GM23338 (cell line): ENCODE measurements at regions not wholly inside any gene's neighbourhood (a gene's known extent, or its start where the extent isn't known, plus 50 kb on each side); places are given as distances from the start of the nearest gene placed in this dataset.

Experiments
- ATAC-seq: fragments of 200-7000 bp; cut with Tn5 transposase; 3 replicates; pipeline ENCODE4 v1.9.1; 2020
- DNase-seq: peaks from one replicate; pipeline ENCODE4 v3.0.0-alpha.2; 2015; ENCODE audit warnings: low spot score
- H2AFZ ChIP-seq: fragments of 200-600 bp; sonication (generic); 2 replicates; pipeline ENCODE4 v1.8.0; 2016; ENCODE audit warnings: antibody characterized with exemption, mild to moderate bottlenecking, moderate library complexity
- H3F3A ChIP-seq: fragments of 200-600 bp; sonication (generic); replicated peaks from 2 replicates; pipeline ENCODE4 v1.8.0; 2017; ENCODE audit warnings: antibody characterized with exemption, mixed run types, low read depth
- H3K27ac ChIP-seq: fragments of 200-600 bp; sonication (generic); 2 replicates; pipeline ENCODE4 v1.6.1; 2016; ENCODE audit warnings: low read depth
- H3K27me3 ChIP-seq: fragments of 200-600 bp; sonication (generic); 2 replicates; pipeline ENCODE4 v1.8.0; 2016; ENCODE audit warnings: mild to moderate bottlenecking, mixed run types, moderate library complexity; ENCODE audit not compliant: insufficient read depth
- H3K36me3 ChIP-seq: fragments of 200-600 bp; sonication (generic); 2 replicates; pipeline ENCODE4 v1.8.0; 2016; ENCODE audit warnings: mild to moderate bottlenecking; ENCODE audit not compliant: insufficient read depth
- H3K4me1 ChIP-seq: fragments of 200-600 bp; sonication (generic); 2 replicates; pipeline ENCODE4 v1.8.0; 2016; ENCODE audit warnings: mild to moderate bottlenecking, moderate library complexity; ENCODE audit not compliant: insufficient read depth
- H3K4me2 ChIP-seq: fragments of 200-600 bp; sonication (generic); 2 replicates; pipeline ENCODE4 v1.7.1; 2017; ENCODE audit warnings: mixed run types
- H3K4me3 ChIP-seq: fragments of 200-600 bp; sonication (generic); 2 replicates; pipeline ENCODE4 v1.6.1; 2016; ENCODE audit warnings: mixed run types
- H3K79me2 ChIP-seq: fragments of 200-600 bp; sonication (generic); replicated peaks from 2 replicates; pipeline ENCODE4 v1.8.0; 2017; ENCODE audit warnings: mild to moderate bottlenecking; ENCODE audit not compliant: insufficient read depth
- H3K9me2 ChIP-seq: fragments of 200-600 bp; sonication (generic); 2 replicates; pipeline ENCODE4 v1.8.0; 2017; ENCODE audit not compliant: insufficient read depth
- H4K20me1 ChIP-seq: fragments of 200-600 bp; sonication (generic); replicated peaks from 2 replicates; pipeline ENCODE4 v1.8.0; 2017; ENCODE audit warnings: mild to moderate bottlenecking; ENCODE audit not compliant: insufficient read depth
- H3K27ac Mint-ChIP-seq: 2 replicates; pipeline ENCODE4 v1.8.0; 2020; ENCODE audit warnings: inconsistent platforms, mild to moderate bottlenecking, moderate library complexity, mixed read lengths
- H3K27me3 Mint-ChIP-seq: 3 replicates; pipeline ENCODE4 v1.8.0; 2022; ENCODE audit warnings: low read depth, mild to moderate bottlenecking, moderate library complexity, mixed read lengths, inconsistent platforms; ENCODE audit not compliant: insufficient read depth, poor library complexity
- H3K36me3 Mint-ChIP-seq: 3 replicates; pipeline ENCODE4 v1.8.0; 2021; ENCODE audit warnings: low read depth, mild to moderate bottlenecking, inconsistent platforms, moderate library complexity, mixed read lengths
- H3K4me1 Mint-ChIP-seq: 3 replicates; pipeline ENCODE4 v1.8.0; 2020; ENCODE audit warnings: mild to moderate bottlenecking, inconsistent platforms, mixed read lengths
- H3K4me3 Mint-ChIP-seq: 3 replicates; pipeline ENCODE4 v1.8.0; 2021; ENCODE audit warnings: moderate library complexity, mild to moderate bottlenecking, inconsistent platforms, mixed read lengths
- H3K9me3 Mint-ChIP-seq: 3 replicates; pipeline ENCODE4 v1.8.0; 2020; ENCODE audit warnings: moderate library complexity, mild to moderate bottlenecking, inconsistent platforms, mixed read lengths
- CREB1 ChIP-seq: fragments of 250-450 bp; sonication (Bioruptor Pico); IDR thresholded peaks from 2 replicates; pipeline ENCODE4 v1.5.0; 2020; ENCODE audit warnings: low read depth, mild to moderate bottlenecking, moderate library complexity
- EZH2 ChIP-seq: fragments of 200-600 bp; sonication (generic); IDR thresholded peaks from one replicate; pipeline ENCODE4 v1.8.0; 2017; ENCODE audit warnings: antibody characterized with exemption, mild to moderate bottlenecking, low read depth; ENCODE audit not compliant: unreplicated experiment
- EZH2phosphoT487 ChIP-seq: fragments of 200-600 bp; sonication (generic); IDR thresholded peaks from one replicate; pipeline ENCODE4 v1.8.1; 2018; ENCODE audit warnings: antibody characterized with exemption; ENCODE audit not compliant: unreplicated experiment
- JUNB ChIP-seq: IDR thresholded peaks from one replicate; pipeline ENCODE4 v1.6.1; 2016; ENCODE audit warnings: antibody characterized with exemption; ENCODE audit not compliant: unreplicated experiment
- NANOG ChIP-seq: IDR thresholded peaks from 2 replicates; pipeline ENCODE4 v1.6.1; 2016; ENCODE audit warnings: antibody characterized with exemption, borderline replicate concordance
- POLR2AphosphoS5 ChIP-seq: IDR thresholded peaks from 2 replicates; pipeline ENCODE4 v1.6.1; 2016; ENCODE audit warnings: antibody characterized with exemption, low read depth
- STAT1 ChIP-seq: IDR thresholded peaks from one replicate; pipeline ENCODE4 v1.6.1; 2016; ENCODE audit warnings: antibody characterized with exemption; ENCODE audit not compliant: unreplicated experiment
- ZNF114 ChIP-seq: fragments of 250-450 bp; sonication (Bioruptor Pico); IDR thresholded peaks from 2 replicates; pipeline ENCODE4 v1.5.0; 2020; ENCODE audit warnings: mild to moderate bottlenecking, moderate library complexity
- ZNF331 ChIP-seq: fragments of 250-450 bp; sonication (Bioruptor Pico); IDR thresholded peaks from 2 replicates; pipeline ENCODE4 v1.5.0; 2020; ENCODE audit warnings: low read depth, mild to moderate bottlenecking, moderate library complexity
- TF ChIP-seq, protein P1 (sequence below): IDR thresholded peaks from 2 replicates; pipeline ENCODE4 v1.6.1; 2016; ENCODE audit warnings: antibody characterized with exemption
- TF ChIP-seq, protein P2 (sequence below): fragments of 250-450 bp; sonication (Bioruptor Pico); IDR thresholded peaks from 2 replicates; pipeline ENCODE4 v1.5.0; 2020; ENCODE audit warnings: mild to moderate bottlenecking, moderate library complexity
- TF ChIP-seq, protein P3 (sequence below): IDR thresholded peaks from one replicate; pipeline ENCODE4 v1.6.1; 2018; ENCODE audit warnings: antibody characterized with exemption; ENCODE audit not compliant: unreplicated experiment
- TF ChIP-seq, protein P4 (sequence below), 2 experiments: fragments of 200-600 bp in 1 of 2; sonication (generic) in 1 of 2; conservative IDR thresholded peaks; 2 replicates each; pipeline versions ENCODE4 v1.5.1 to v1.6.1; 2016 to 2017; ENCODE audit warnings: antibody characterized with exemption in 2 of 2, low read depth in 2 of 2, mild to moderate bottlenecking in 2 of 2, moderate library complexity in 1 of 2

DNA sequence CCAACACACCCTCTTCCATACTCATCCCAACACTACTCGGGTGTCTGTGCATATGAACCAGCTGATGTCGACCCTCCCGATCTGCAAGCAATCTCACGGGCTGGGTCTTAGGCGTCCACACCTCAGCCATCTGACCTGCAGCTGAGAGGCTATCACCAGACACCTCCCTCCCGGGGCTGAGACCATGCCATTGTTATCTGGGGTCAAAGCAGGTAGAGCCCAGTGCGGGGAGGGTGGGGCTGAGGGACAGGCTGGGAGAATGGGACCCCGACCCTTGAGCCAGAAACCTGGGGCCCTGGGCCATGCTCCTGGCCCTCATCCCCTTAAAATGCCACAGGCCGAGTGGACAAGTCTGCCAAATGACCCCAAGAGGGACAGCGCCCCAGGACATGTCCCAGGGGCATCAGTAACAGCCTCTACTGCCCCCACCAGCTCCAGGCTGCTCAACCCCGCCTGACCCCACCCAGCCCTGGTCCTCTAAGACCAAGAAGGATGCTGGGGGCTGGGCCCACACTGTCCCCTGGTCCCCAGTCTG, 146.7 kb upstream of the CST7 start:
- Mint-ChIP-seq H3K4me1 (no peaks in the 10 kb centered on the region), H3K27me3 (peaks cover 8% of the 10 kb centered on the region), H3K36me3 (no peaks in the 10 kb centered on the region), H3K9me3 (no peaks in the 10 kb centered on the region; the same call in 2 of the 3 replicates), H3K4me3 (no peak overlapping the region), H3K27ac (no peak overlapping the region)
- H3K4me3 ChIP-seq = no peak overlapping the region
- ATAC-seq (no peak), DNase-seq (no peak)
- no peaks in the 10 kb centered on the region for H4K20me1 ChIP-seq
- H3K4me1 ChIP-seq = no peaks in the 10 kb centered on the region
- H2AFZ ChIP-seq = no peak overlapping the region
- no peaks in the 10 kb centered on the region for H3F3A ChIP-seq
- H3K9me2 ChIP-seq = no peaks in the 10 kb centered on the region
- H3K27ac ChIP-seq = no peak overlapping the region
- TF ChIP-seq ZNF331 (no peak), EZH2phosphoT487 (no peak), STAT1 (no peak), ZNF114 (CRISPR knock-in tag) (no peak), NANOG (no peak), JUNB (no peak), CREB1 (CRISPR knock-in tag) (no peak), EZH2 (no peak), POLR2AphosphoS5 (no peak)
- TF ChIP-seq, protein P1, sequence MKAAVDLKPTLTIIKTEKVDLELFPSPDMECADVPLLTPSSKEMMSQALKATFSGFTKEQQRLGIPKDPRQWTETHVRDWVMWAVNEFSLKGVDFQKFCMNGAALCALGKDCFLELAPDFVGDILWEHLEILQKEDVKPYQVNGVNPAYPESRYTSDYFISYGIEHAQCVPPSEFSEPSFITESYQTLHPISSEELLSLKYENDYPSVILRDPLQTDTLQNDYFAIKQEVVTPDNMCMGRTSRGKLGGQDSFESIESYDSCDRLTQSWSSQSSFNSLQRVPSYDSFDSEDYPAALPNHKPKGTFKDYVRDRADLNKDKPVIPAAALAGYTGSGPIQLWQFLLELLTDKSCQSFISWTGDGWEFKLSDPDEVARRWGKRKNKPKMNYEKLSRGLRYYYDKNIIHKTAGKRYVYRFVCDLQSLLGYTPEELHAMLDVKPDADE = no peak
- TF ChIP-seq, protein P2, sequence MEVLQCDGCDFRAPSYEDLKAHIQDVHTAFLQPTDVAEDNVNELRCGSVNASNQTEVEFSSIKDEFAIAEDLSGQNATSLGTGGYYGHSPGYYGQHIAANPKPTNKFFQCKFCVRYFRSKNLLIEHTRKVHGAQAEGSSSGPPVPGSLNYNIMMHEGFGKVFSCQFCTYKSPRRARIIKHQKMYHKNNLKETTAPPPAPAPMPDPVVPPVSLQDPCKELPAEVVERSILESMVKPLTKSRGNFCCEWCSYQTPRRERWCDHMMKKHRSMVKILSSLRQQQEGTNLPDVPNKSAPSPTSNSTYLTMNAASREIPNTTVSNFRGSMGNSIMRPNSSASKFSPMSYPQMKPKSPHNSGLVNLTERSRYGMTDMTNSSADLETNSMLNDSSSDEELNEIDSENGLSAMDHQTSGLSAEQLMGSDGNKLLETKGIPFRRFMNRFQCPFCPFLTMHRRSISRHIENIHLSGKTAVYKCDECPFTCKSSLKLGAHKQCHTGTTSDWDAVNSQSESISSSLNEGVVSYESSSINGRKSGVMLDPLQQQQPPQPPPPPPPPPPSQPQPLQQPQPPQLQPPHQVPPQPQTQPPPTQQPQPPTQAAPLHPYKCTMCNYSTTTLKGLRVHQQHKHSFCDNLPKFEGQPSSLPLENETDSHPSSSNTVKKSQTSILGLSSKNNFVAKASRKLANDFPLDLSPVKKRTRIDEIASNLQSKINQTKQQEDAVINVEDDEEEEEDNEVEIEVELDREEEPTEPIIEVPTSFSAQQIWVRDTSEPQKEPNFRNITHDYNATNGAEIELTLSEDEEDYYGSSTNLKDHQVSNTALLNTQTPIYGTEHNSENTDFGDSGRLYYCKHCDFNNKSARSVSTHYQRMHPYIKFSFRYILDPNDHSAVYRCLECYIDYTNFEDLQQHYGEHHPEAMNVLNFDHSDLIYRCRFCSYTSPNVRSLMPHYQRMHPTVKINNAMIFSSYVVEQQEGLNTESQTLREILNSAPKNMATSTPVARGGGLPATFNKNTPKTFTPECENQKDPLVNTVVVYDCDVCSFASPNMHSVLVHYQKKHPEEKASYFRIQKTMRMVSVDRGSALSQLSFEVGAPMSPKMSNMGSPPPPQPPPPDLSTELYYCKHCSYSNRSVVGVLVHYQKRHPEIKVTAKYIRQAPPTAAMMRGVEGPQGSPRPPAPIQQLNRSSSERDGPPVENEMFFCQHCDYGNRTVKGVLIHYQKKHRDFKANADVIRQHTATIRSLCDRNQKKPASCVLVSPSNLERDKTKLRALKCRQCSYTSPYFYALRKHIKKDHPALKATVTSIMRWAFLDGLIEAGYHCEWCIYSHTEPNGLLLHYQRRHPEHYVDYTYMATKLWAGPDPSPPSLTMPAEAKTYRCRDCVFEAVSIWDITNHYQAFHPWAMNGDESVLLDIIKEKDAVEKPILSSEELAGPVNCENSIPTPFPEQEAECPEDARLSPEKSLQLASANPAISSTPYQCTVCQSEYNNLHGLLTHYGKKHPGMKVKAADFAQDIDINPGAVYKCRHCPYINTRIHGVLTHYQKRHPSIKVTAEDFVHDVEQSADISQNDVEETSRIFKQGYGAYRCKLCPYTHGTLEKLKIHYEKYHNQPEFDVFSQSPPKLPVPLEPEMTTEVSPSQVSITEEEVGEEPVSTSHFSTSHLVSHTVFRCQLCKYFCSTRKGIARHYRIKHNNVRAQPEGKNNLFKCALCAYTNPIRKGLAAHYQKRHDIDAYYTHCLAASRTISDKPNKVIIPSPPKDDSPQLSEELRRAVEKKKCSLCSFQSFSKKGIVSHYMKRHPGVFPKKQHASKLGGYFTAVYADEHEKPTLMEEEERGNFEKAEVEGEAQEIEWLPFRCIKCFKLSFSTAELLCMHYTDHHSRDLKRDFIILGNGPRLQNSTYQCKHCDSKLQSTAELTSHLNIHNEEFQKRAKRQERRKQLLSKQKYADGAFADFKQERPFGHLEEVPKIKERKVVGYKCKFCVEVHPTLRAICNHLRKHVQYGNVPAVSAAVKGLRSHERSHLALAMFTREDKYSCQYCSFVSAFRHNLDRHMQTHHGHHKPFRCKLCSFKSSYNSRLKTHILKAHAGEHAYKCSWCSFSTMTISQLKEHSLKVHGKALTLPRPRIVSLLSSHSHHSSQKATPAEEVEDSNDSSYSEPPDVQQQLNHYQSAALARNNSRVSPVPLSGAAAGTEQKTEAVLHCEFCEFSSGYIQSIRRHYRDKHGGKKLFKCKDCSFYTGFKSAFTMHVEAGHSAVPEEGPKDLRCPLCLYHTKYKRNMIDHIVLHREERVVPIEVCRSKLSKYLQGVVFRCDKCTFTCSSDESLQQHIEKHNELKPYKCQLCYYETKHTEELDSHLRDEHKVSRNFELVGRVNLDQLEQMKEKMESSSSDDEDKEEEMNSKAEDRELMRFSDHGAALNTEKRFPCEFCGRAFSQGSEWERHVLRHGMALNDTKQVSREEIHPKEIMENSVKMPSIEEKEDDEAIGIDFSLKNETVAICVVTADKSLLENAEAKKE = no peak
- TF ChIP-seq, protein P3, sequence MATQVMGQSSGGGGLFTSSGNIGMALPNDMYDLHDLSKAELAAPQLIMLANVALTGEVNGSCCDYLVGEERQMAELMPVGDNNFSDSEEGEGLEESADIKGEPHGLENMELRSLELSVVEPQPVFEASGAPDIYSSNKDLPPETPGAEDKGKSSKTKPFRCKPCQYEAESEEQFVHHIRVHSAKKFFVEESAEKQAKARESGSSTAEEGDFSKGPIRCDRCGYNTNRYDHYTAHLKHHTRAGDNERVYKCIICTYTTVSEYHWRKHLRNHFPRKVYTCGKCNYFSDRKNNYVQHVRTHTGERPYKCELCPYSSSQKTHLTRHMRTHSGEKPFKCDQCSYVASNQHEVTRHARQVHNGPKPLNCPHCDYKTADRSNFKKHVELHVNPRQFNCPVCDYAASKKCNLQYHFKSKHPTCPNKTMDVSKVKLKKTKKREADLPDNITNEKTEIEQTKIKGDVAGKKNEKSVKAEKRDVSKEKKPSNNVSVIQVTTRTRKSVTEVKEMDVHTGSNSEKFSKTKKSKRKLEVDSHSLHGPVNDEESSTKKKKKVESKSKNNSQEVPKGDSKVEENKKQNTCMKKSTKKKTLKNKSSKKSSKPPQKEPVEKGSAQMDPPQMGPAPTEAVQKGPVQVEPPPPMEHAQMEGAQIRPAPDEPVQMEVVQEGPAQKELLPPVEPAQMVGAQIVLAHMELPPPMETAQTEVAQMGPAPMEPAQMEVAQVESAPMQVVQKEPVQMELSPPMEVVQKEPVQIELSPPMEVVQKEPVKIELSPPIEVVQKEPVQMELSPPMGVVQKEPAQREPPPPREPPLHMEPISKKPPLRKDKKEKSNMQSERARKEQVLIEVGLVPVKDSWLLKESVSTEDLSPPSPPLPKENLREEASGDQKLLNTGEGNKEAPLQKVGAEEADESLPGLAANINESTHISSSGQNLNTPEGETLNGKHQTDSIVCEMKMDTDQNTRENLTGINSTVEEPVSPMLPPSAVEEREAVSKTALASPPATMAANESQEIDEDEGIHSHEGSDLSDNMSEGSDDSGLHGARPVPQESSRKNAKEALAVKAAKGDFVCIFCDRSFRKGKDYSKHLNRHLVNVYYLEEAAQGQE = no peak
- TF ChIP-seq, protein P4, sequence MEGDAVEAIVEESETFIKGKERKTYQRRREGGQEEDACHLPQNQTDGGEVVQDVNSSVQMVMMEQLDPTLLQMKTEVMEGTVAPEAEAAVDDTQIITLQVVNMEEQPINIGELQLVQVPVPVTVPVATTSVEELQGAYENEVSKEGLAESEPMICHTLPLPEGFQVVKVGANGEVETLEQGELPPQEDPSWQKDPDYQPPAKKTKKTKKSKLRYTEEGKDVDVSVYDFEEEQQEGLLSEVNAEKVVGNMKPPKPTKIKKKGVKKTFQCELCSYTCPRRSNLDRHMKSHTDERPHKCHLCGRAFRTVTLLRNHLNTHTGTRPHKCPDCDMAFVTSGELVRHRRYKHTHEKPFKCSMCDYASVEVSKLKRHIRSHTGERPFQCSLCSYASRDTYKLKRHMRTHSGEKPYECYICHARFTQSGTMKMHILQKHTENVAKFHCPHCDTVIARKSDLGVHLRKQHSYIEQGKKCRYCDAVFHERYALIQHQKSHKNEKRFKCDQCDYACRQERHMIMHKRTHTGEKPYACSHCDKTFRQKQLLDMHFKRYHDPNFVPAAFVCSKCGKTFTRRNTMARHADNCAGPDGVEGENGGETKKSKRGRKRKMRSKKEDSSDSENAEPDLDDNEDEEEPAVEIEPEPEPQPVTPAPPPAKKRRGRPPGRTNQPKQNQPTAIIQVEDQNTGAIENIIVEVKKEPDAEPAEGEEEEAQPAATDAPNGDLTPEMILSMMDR (conservative IDR thresholded peaks at IDR 0.05; ENCODE audit: low read depth in 2 of 2) = no peak
- no peaks in the 10 kb centered on the region for H3K27me3 ChIP-seq
- no peaks in the 10 kb centered on the region for H3K36me3 ChIP-seq
- no peak overlapping the region for H3K4me2 ChIP-seq
- H3K79me2 ChIP-seq = no peaks in the 10 kb centered on the region
